GM19452 (cell line): ENCODE measurements at regions not wholly inside any gene's neighbourhood (a gene's known extent, or its start where the extent isn't known, plus 50 kb on each side); places are given as distances from the start of the nearest gene placed in this dataset.

ENCODE experiments used
- ATAC-seq: cut with Tn5 transposase; IDR thresholded peaks from one replicate; pipeline ENCODE4 v1.9.1; 2021; ENCODE audit not compliant: unreplicated experiment

- no peak for ATAC-seq
Observed at GRCh38 chr10:52440612-52441285, 126.7 kb downstream of the DKK1 start.

- no peak for ATAC-seq
Observed at GRCh38 chr10:52442576-52442975, 128.5 kb downstream of the DKK1 start.

DNA sequence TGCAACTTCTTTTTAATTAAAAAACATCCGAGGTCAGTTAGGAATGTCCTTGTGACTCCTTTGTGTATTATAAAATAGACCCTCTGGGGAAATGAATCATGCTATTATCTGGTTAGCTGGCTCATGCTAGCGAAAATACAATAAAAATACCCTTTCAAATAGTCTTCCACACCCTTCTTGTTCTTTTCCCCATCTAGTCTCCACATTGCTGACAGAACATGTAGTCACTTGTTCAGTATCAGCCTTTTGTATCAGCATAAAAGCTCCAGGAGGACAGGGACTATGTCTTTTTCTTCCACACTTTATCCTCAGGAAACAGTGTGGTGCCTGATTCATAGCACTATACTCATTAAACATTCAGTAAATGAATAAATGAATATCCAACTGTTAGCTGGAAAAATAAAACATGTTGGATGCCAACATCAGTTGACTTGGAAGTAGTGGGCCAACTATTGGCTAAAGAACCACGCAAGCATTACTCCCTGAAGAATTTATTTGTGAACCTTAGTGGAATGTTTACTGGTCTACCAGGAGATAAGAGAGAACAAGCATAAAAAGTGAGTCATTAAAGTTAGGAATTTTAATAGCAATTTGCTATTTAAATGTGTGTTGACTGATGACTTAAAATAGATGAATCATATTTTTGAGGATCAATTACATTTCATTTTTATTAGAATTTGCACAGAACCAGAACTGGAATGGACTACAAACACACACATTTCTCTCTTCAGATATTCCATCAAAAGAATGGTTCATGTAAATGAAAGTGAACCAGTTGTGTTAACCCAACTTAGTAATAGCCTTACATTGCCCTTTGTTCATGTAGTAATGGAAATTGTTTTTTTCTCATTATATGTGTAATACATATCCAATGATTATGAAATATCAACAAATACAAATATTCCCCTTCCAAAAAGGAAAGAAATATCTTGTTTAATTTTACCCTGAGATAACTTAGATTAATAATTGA is 129.6 kb downstream of the DKK1 start:
- no peak for ATAC-seq

DNA sequence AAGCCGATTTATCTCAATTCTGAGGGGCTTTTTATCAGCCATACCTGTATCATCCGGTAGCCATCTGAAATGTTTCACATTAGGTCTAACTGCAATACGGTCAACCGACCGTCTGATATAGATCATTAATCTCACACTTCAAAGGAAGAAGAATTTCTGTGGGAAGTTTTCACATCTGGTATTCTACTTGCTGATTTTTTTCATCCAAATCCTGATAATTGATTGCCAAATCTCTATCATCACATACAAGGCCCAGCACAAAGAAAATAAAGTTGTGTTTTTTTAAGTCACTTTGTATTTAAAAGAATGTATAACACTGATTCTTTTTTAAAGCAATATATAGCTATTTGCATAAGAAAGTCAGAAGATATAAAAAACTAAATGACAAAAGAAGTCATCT is 132.3 kb downstream of the DKK1 start:
- no peak for ATAC-seq

GRCh38 chr10:52447931-52448353 is 133.9 kb downstream of the DKK1 start:
- ATAC-seq = no peak

- no peak for ATAC-seq
Observed at GRCh38 chr10:52450762-52451291, 136.7 kb downstream of the DKK1 start.

DNA sequence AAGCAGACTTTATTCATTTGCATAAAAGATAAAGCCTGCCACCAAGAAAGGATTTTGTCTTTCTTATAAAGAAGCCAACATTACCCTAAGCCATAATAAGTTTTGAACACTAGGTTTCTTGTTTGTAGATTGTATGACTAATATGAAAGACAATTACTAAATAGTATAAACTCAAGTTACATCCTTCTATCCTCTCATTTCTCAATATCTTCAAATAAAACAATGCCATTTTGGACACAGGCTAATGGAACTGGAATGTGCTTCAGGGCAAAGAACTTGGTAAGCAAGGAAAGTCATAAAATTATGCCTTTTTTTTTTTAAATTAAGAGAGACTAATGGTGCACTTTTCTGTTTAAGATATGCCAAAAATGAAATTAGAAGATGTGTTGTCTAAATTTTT is 137.7 kb downstream of the DKK1 start:
- no peak for ATAC-seq

DNA sequence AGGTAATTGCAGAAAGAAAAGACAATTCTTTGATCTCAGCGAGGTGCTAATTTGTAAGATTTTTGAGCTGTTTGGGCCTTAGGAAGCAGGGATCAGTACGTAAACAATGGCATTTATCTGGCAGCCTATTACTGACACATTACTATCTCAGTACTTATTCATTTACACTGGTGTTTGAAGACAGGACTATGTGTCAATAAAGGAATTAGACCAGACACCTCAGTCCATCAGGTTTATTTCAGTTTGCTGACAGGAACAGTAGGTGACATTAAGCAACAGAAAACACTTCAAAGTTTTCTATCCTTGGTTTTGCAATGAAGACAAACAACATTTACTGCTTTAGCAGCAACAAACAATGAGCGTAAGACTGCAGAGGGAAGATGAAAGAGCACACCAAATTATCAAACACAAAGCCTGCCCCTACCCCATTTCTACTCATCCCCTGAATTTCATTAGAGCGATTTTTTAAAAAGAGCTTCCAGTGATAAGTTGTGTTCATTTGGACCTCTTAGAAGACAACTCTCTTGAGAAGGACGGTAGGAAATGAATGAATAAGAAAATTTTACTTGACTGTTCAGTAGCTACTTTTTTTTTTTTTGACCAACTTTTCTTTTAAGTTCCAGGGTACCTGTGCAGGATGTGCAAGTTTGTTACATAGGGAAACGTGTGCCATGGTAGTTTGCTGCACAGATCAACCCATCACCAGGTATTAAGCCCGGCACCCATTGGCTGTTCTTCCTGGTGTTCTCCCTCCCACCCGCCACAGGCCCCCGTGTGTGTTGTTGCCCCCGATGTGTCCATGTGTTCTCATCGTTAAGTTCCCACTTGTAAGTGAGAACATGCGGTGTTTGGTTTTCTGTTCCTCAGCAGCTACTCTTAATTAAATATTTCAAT is 138.8 kb downstream of the DKK1 start:
- ATAC-seq = no peak

GRCh38 chr10:52453501-52453900 is 139.4 kb downstream of the DKK1 start:
- ATAC-seq = no peak

DNA sequence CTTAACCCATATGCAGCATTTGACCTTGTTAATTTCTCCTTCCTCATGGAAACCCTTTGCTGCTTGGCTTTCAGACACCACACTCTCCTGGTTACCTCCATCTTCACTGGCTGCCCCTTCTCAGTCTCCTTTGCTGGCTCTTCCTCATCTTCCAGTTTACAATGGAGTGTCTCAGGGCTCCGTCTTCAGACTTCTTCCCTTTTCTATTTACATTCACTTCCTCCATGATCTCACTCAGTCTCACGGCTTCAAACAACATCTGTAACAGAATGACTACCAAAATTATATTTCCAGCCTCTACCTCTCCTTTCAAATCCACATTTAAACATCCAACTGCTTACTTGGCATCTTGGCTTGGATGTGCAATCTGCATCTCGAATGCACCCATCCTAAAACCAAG is 140.4 kb downstream of the DKK1 start:
- ATAC-seq = no peak

DNA sequence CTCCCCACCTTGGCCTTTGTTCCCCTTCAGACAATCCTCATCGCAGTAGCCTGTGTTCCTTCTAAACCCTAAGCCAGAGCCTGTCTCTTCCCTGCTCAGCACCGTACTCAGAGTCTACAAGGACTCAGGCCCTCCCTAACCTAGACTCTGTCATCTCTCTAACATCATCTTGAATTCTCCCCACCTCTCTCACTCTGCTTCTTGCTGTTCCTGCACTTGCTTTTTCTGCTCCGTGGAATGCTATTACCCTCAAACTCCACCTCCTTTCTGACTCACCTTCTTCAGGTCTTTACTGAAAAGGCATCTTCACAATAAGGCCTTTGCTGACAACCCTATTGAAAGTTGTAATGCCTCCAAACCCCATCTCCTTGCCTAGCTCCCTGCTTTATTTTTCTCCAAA is 141.0 kb downstream of the DKK1 start:
- ATAC-seq = no peak

- no peak for ATAC-seq
Observed at GRCh38 chr10:52459097-52459496, 145.0 kb downstream of the DKK1 start.

DNA sequence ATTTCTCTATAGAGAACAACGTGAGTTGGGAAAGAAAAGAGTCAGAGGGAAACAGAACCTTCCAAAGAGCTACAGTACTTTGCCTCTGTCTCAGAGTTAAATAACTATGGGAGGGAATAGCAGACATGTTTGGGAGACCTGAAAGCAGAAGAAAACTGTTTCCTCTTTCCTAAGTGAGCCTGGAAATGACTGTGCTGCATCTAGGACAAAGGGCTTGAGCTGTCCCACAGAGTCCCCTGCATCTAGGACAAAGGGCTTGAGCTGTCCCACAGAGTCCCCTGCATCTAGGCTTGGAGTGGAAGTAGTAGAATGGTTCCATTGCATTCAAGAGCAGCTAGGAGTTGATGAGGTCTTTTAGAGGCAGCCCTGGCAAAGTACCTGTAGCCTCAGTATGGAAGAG is 149.7 kb downstream of the DKK1 start:
- ATAC-seq = no peak

- no peak for ATAC-seq
Observed at GRCh38 chr10:52464368-52465124, 150.5 kb downstream of the DKK1 start.

- no peak for ATAC-seq
Observed at GRCh38 chr10:52465202-52465601, 151.1 kb downstream of the DKK1 start.

- peak; percentile 80 for ATAC-seq
Observed at GRCh38 chr10:52466464-52466863, 152.4 kb downstream of the DKK1 start.

DNA sequence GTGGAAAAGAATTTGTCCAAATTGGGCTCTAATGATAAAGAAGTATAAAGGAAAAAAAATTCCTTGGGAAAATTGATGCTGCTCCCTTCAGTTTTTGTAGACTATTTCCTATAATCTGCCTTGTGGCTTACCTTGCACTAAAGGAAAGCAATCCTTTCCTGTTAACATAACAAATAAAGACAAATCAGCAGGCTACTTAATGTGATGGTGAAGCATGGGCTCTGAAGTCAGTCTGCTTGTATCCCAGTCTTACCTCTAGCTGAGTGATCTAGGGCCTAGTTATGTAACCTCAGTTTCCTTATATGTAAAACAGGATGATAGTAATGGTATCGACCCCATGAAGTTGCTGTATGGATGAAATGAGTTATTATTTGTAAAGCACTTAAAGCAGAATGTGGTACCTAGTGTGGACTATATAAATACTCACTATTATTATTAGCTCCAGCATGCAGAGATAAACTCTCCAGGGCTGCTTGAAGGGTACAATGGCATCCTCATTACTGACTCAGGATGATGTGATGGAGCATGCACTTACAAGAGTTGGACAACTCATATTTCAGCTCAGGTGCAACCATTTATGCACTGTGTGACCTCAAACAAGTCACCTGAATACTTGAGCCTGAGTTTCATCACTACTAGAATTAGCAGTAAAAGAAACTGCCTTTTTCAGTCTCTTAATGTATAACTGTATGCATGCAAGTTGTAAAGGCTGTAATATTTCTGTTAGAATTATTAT is 156.1 kb downstream of the DKK1 start:
- no peak for ATAC-seq

- no peak for ATAC-seq
Observed at GRCh38 chr10:52472406-52473146, 158.5 kb downstream of the DKK1 start.

- ATAC-seq = no peak
Observed at GRCh38 chr10:52474265-52474664, 160.2 kb downstream of the DKK1 start.
